K562 (cell line): ENCODE measurements at regions not wholly inside any gene's neighbourhood (a gene's known extent, or its start where the extent isn't known, plus 50 kb on each side); places are given as distances from the start of the nearest gene placed in this dataset.
A peak's percentile ranks its signal among the peaks of the same experiment; 100 is the strongest.

Experiments
- ATAC-seq: fragments of 200-7000 bp; cut with Tn5 transposase; 3 replicates; pipeline ENCODE4 v1.9.1; 2020; ENCODE audit warnings: moderate library complexity
- BruUV-seq: library from RNA; stranded (reverse); fragments of 400-500 nt; replicated peaks from 2 replicates; lab custom pipeline; 2021; lab: Mats Ljungman, UMichigan
- CTCF ChIA-PET: fragments of 300-600 bp; formaldehyde crosslinking; extraction: SDS; loops from one replicate; lab custom pipeline; 2021; ENCODE audit warnings: low intra/inter-chr PET ratio; lab: Yijun Ruan, JAX
- POLR2A ChIA-PET: fragments of 300-600, 350-650 bp; sonication (Branson Sonifier 250); formaldehyde crosslinking; extraction: SDS; loops from one replicate; lab custom pipeline; 2021; ENCODE audit warnings: antibody characterized with exemption, inconsistent platforms; lab: Yijun Ruan, JAX
- DNase-seq, 4 experiments: peaks; one replicate each; pipeline versions ENCODE4 v3.0.0 to v3.0.0-alpha.2; 2011 to 2018; ENCODE audit warnings: low spot score in 3 of 4, mixed read lengths in 3 of 4; ENCODE audit errors: extremely low read depth in 1 of 4
- FAIRE-seq: peaks from 2 replicates; lab custom pipeline; 2011; peaks lifted over from hg19 to GRCh38; lab: Jason Lieb, UNC
- H2AFZ ChIP-seq: 2 replicates; pipeline ENCODE4 v1.6.0; 2011; ENCODE audit warnings: low read depth, low read length, control low read depth, inconsistent platforms
- H3K27ac ChIP-seq: fragments of 200-600 bp; 3 replicates; pipeline ENCODE4 v1.8.0; 2011; ENCODE audit warnings: low read depth, mild to moderate bottlenecking, control low read depth, inconsistent platforms, low read length, moderate library complexity, mixed read lengths; ENCODE audit errors: extremely low read depth
- H3K27me3 ChIP-seq, 2 experiments: fragments of 300-600 bp in 1 of 2; 2 replicates in 1 of 2; 3 replicates in 1 of 2; pipeline versions ENCODE4 v1.6.0 to v1.8.0; 2011; ENCODE audit warnings: inconsistent platforms in 2 of 2, low read length in 2 of 2, mild to moderate bottlenecking in 1 of 2, mixed read lengths in 1 of 2, moderate library complexity in 1 of 2; ENCODE audit not compliant: control insufficient read depth in 2 of 2, insufficient read depth in 2 of 2
- H3K36me3 ChIP-seq: fragments of 300-600 bp; 3 replicates; pipeline ENCODE4 v1.8.0; 2011; ENCODE audit warnings: mild to moderate bottlenecking, low read length, inconsistent platforms; ENCODE audit not compliant: control insufficient read depth, insufficient read depth
- H3K4me1 ChIP-seq, 2 experiments: fragments of 200-600 bp in 1 of 2; replicated peaks in 1 of 2; 2 replicates in 1 of 2; 3 replicates in 1 of 2; pipeline versions ENCODE4 v1.5.1 to v1.8.0; 2011; ENCODE audit warnings: inconsistent platforms in 2 of 2, low read length in 2 of 2, mild to moderate bottlenecking in 1 of 2, mixed read lengths in 1 of 2, moderate library complexity in 1 of 2; ENCODE audit not compliant: control insufficient read depth in 2 of 2, insufficient read depth in 2 of 2
- H3K4me2 ChIP-seq: 2 replicates; pipeline ENCODE4 v1.6.1; 2011; ENCODE audit warnings: low read length, control low read depth, inconsistent platforms, mixed read lengths; ENCODE audit not compliant: insufficient read depth
- H3K4me3 ChIP-seq: fragments of 200-600 bp; sonication (generic), shearing (Covaris generic); 2 replicates; pipeline ENCODE4 v1.5.1; 2016; ENCODE audit warnings: control low read depth, inconsistent platforms
- H3K79me2 ChIP-seq: fragments of 200-600 bp; 3 replicates; pipeline ENCODE4 v1.8.0; 2011; ENCODE audit warnings: low read length, inconsistent platforms; ENCODE audit not compliant: control insufficient read depth, insufficient read depth
- H3K9ac ChIP-seq, 2 experiments: 2 replicates each; pipeline versions ENCODE4 v1.6.0 to v1.6.1; 2011; ENCODE audit warnings: low read depth in 2 of 2, low read length in 2 of 2, control low read depth in 1 of 2, inconsistent platforms in 1 of 2, mild to moderate bottlenecking in 1 of 2, mixed read lengths in 1 of 2; ENCODE audit not compliant: insufficient read depth in 1 of 2
- H3K9me1 ChIP-seq: one replicate; pipeline ENCODE4 v1.6.0; 2011; ENCODE audit warnings: inconsistent platforms, mild to moderate bottlenecking, low read length, moderate library complexity; ENCODE audit not compliant: control insufficient read depth, insufficient read depth
- H3K9me3 ChIP-seq: replicated peaks from 2 replicates; pipeline ENCODE4 v1.5.1; 2011; ENCODE audit warnings: low read depth, low read length, inconsistent platforms; ENCODE audit not compliant: control insufficient read depth, insufficient read depth
- H4K20me1 ChIP-seq: replicated peaks from 2 replicates; pipeline ENCODE4 v1.6.1; 2011; ENCODE audit warnings: low read length, inconsistent platforms, mixed read lengths; ENCODE audit not compliant: control insufficient read depth, insufficient read depth
- CTCF ChIP-seq, 3 experiments: IDR thresholded peaks in 2 of 3; conservative IDR thresholded peaks in 1 of 3; 2 replicates each; pipeline ENCODE4 v1.5.1; 2011 to 2012; ENCODE audit warnings: low read length in 3 of 3, mild to moderate bottlenecking in 3 of 3, control low read depth in 2 of 3, improper control_type of control experiment in 1 of 3, inconsistent platforms in 1 of 3, low read depth in 1 of 3, mixed read lengths in 1 of 3, moderate library complexity in 1 of 3; ENCODE audit not compliant: insufficient read depth in 2 of 3
- ETV1 ChIP-seq: fragments of 450-650 bp; conservative IDR thresholded peaks from 2 replicates; pipeline ENCODE4 v1.6.1; 2016; ENCODE audit warnings: missing genetic modification characterization, control low read depth, low read depth, missing compliant biosample characterization
- HMBOX1 ChIP-seq: sonication (generic); IDR thresholded peaks from 2 replicates; pipeline ENCODE4 v1.6.1; 2016
- KLF16 ChIP-seq: IDR thresholded peaks from 2 replicates; pipeline ENCODE4 v1.6.1; 2016; ENCODE audit warnings: antibody characterized with exemption
- RAD21 ChIP-seq, 2 experiments: fragments of 250-450 bp in 1 of 2; fragments of 450-650 bp in 1 of 2; sonication (Bioruptor Pico) in 1 of 2; formaldehyde crosslinking in 1 of 2; IDR thresholded peaks in 1 of 2; conservative IDR thresholded peaks in 1 of 2; 2 replicates each; pipeline versions ENCODE4 v1.4.0 to v1.8.0; 2020 to 2022; ENCODE audit warnings: mild to moderate bottlenecking in 2 of 2, moderate library complexity in 1 of 2
- REST ChIP-seq, 2 experiments: fragments of 450-650 bp; formaldehyde crosslinking in 1 of 2; IDR thresholded peaks; 2 replicates each; pipeline versions ENCODE4 v1.4.0 to v1.6.1; 2014 to 2020; ENCODE audit warnings: mild to moderate bottlenecking in 2 of 2, borderline replicate concordance in 1 of 2, low read depth in 1 of 2
- SMC3 ChIP-seq: conservative IDR thresholded peaks from 2 replicates; pipeline ENCODE4 v1.6.1; 2011; ENCODE audit warnings: low read depth, low read length, improper control_type of control experiment; ENCODE audit not compliant: insufficient read depth
- WGBS: fragments of 100-300 bp; shearing (Covaris generic); methylation state at CpG from one replicate; pipeline ENCODE4 v1.1.6; 2016; ENCODE audit warnings: low coverage, mixed read lengths; ENCODE audit not compliant: insufficient coverage; ENCODE audit errors: missing lambda C conversion rate; 5-methylcytosine and 5-hydroxymethylcytosine counted together
- in situ Hi-C: fragments of 300-500 bp; cut with MboI; formaldehyde crosslinking; loops from 4 replicates; pipeline ENCODE4 v1.15.0; 2018; ENCODE audit warnings: inconsistent platforms, mixed read lengths
- intact Hi-C: fragments of 100-400 bp; cut with micrococcal nuclease; formaldehyde crosslinking; loops from 2 replicates; pipeline ENCODE4 v1.14.2; 2022

- in situ Hi-C loops (no loop called here), intact Hi-C loops (loop anchor here (5.0 kb wide), 1 partner anchor 187 kb away; the partner anchor contains the start of gene SCN3A)
- H3K4me2 ChIP-seq, result no peak overlapping the region
- ChIA-PET POLR2A (no interaction called here), CTCF (no interaction called here)
- H3K79me2 ChIP-seq, result no peaks in the 10 kb centered on the region
- no peak overlapping the region for H3K4me3 ChIP-seq
- no peaks in the 10 kb centered on the region for H3K4me1 ChIP-seq
- H3K27ac ChIP-seq, result no peak overlapping the region
- 4% methylated on average over 4 of the region's 4 CpGs for WGBS
- FAIRE-seq (peak; percentile 66), DNase-seq (peak; percentile 39 to 70 (median 55)), ATAC-seq (peak; percentile 89)
- no peaks in the 10 kb centered on the region for H4K20me1 ChIP-seq
- no peak for TF ChIP-seq ETV1 (tag)
- TF ChIP-seq REST (IDR thresholded peaks at IDR 0.05; ENCODE audit: borderline replicate concordance), result peak; percentile 47
- no peak for TF ChIP-seq REST (CRISPR knock-in tag; IDR thresholded peaks at IDR 0.05; ENCODE audit: low read depth)
- TF ChIP-seq HMBOX1, result no peak
- TF ChIP-seq RAD21 (CRISPR knock-in tag; conservative IDR thresholded peaks at IDR 0.05 in 1 of 2, IDR thresholded peaks at IDR 0.05 in 1 of 2), result peak; percentile 55 to 58
- TF ChIP-seq KLF16, result 0 out of 2 replicates have a peak, but pooled peaks have one; percentile 16
- peak; percentile 60 to 79 (median 69) for TF ChIP-seq CTCF (IDR thresholded peaks at IDR 0.05 in 2 of 3, conservative IDR thresholded peaks at IDR 0.05 in 1 of 3; ENCODE audit: insufficient read depth in 2 of 3, low read depth in 1 of 3, low read length in 3 of 3)
- TF ChIP-seq SMC3, result 0 out of 2 replicates have a peak, but pooled peaks have one; percentile 33
- no peaks in the 10 kb centered on the region for H3K9me1 ChIP-seq
- H2AFZ ChIP-seq, result no peak overlapping the region
- no peaks in the 10 kb centered on the region for H3K36me3 ChIP-seq
- no peaks in the 10 kb centered on the region for H3K9me3 ChIP-seq
- H3K9ac ChIP-seq, result no peak overlapping the region
- no peaks in the 10 kb centered on the region for H3K27me3 ChIP-seq
- BruUV-seq, result no TSS peak
Measured at GRCh38 chr2:165015052-165015642, 59.8 kb upstream of the SLC38A11 start.
